Liver (tissue), 8 donors: ENCODE measurements at regions not wholly inside any gene's neighbourhood (a gene's known extent, or its start where the extent isn't known, plus 50 kb on each side); places are given as distances from the start of the nearest gene placed in this dataset.

Experiments
- DNase-seq: peaks from one replicate; pipeline ENCODE4 v3.0.0-alpha.2; 2017; ENCODE audit warnings: low spot score
- H3K27ac ChIP-seq, 2 donors: one replicate each; pipeline ENCODE4 v1.7.0; 2013; ENCODE audit warnings: inconsistent platforms in 2 of 2, low read length in 2 of 2, control low read depth in 1 of 2, low read depth in 1 of 2, mild to moderate bottlenecking in 1 of 2
- H3K27me3 ChIP-seq, 4 donors: one replicate each; pipeline versions ENCODE4 v1.6.1 to v1.7.0; 2013; ENCODE audit warnings: low read length in 3 of 4, inconsistent platforms in 1 of 4, mild to moderate bottlenecking in 1 of 4, moderate library complexity in 1 of 4; ENCODE audit not compliant: control insufficient read depth in 4 of 4, insufficient read depth in 4 of 4
- H3K36me3 ChIP-seq, 4 donors: one replicate each; pipeline versions ENCODE4 v1.6.1 to v1.7.0; 2013; ENCODE audit warnings: low read length in 3 of 4, mild to moderate bottlenecking in 3 of 4, low read depth in 1 of 4, moderate library complexity in 1 of 4; ENCODE audit not compliant: control insufficient read depth in 4 of 4, insufficient read depth in 3 of 4
- H3K4me1 ChIP-seq, 4 donors: one replicate each; pipeline versions ENCODE4 v1.6.1 to v1.7.0; 2013; ENCODE audit warnings: low read length in 3 of 4, mild to moderate bottlenecking in 3 of 4, moderate library complexity in 1 of 4; ENCODE audit not compliant: control insufficient read depth in 4 of 4, insufficient read depth in 4 of 4
- H3K4me3 ChIP-seq, 3 donors: one replicate each; pipeline versions ENCODE4 v1.6.1 to v1.7.0; 2013; ENCODE audit warnings: low read length in 3 of 3, control low read depth in 1 of 3, low read depth in 1 of 3, mild to moderate bottlenecking in 1 of 3
- H3K9ac ChIP-seq, 2 donors: one replicate each; pipeline ENCODE4 v1.7.0; 2013; ENCODE audit warnings: low read length in 2 of 2, mild to moderate bottlenecking in 2 of 2, moderate library complexity in 2 of 2, control low read depth in 1 of 2, low read depth in 1 of 2
- H3K9me3 ChIP-seq, 4 donors: one replicate each; pipeline versions ENCODE4 v1.6.1 to v1.7.0; 2013; ENCODE audit warnings: low read length in 3 of 4; ENCODE audit not compliant: control insufficient read depth in 4 of 4
- EGR1 ChIP-seq, 2 donors: IDR thresholded peaks; 2 replicates each; pipeline ENCODE4 v1.6.1; 2016 to 2018; ENCODE audit warnings: antibody characterized with exemption in 2 of 2, low read depth in 2 of 2
- FOXA1 ChIP-seq: IDR thresholded peaks from 2 replicates; pipeline ENCODE4 v1.6.1; 2016; ENCODE audit warnings: antibody characterized with exemption
- FOXA2 ChIP-seq: IDR thresholded peaks from 2 replicates; pipeline ENCODE4 v1.6.1; 2016; ENCODE audit warnings: antibody characterized with exemption
- HNF4A ChIP-seq, 2 donors: conservative IDR thresholded peaks; 2 replicates each; pipeline ENCODE4 v1.6.1; 2016; ENCODE audit warnings: antibody characterized with exemption in 2 of 2, mild to moderate bottlenecking in 2 of 2
- HNF4G ChIP-seq: IDR thresholded peaks from 2 replicates; pipeline ENCODE4 v1.6.1; 2016; ENCODE audit warnings: antibody characterized with exemption
- JUND ChIP-seq, 2 donors: IDR thresholded peaks; 2 replicates each; pipeline ENCODE4 v1.6.1; 2016; ENCODE audit warnings: antibody characterized with exemption in 2 of 2
- MAX ChIP-seq: IDR thresholded peaks from 2 replicates; pipeline ENCODE4 v1.6.1; 2016; ENCODE audit warnings: antibody characterized with exemption
- NR2F2 ChIP-seq: IDR thresholded peaks from 2 replicates; pipeline ENCODE4 v1.6.1; 2016; ENCODE audit warnings: antibody characterized with exemption
- RAD21 ChIP-seq, 2 donors: IDR thresholded peaks; 2 replicates each; pipeline ENCODE4 v1.6.1; 2016; ENCODE audit warnings: antibody characterized with exemption in 2 of 2, mild to moderate bottlenecking in 2 of 2
- REST ChIP-seq: IDR thresholded peaks from 2 replicates; pipeline ENCODE4 v1.6.1; 2016; ENCODE audit warnings: antibody characterized with exemption, mild to moderate bottlenecking
- SP1 ChIP-seq: IDR thresholded peaks from 2 replicates; pipeline ENCODE4 v1.6.1; 2018; ENCODE audit warnings: antibody characterized with exemption, mild to moderate bottlenecking
- WGBS: extraction: QIAGEN DNeasy Blood & Tissue Kit; methylation state at CpG from one replicate; pipeline ENCODE4 v1.1.7; 2013; 5-methylcytosine and 5-hydroxymethylcytosine counted together
- TF ChIP-seq, protein P1 (sequence below): IDR thresholded peaks from 2 replicates; pipeline ENCODE4 v1.6.1; 2016; ENCODE audit warnings: antibody characterized with exemption
- TF ChIP-seq, protein P2 (sequence below): IDR thresholded peaks from 2 replicates; pipeline ENCODE4 v1.6.1; 2016; ENCODE audit warnings: antibody characterized with exemption
- TF ChIP-seq, protein P3 (sequence below): fragments of 150-350 bp; IDR thresholded peaks from 2 replicates; pipeline ENCODE4 v1.5.1; 2017; ENCODE audit warnings: improper control_type of control experiment, low read depth, low read length; ENCODE audit not compliant: missing input control
- donor health status: healthy.
- donor health status: healthy.
- donor health status: healthy.
- donor health status: healthy.
- donor health status: healthy.

DNA sequence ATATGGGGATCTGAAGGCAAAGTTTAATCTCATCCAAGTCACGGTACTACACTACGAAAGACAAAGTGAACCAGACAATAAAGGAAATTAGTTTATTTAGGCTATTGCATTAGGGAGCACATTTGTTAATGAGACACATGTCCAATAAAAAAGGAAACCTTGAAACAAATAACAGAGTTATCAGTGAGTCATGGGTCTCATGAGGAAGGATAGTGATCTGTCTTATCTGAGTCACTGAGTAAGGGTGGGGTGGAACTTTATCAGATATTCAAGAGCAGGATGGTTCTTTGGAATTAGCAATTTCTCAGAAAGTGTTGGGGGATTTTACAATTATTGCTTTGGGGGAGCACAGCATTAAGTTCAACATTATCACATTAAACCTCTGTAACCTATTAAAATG is 188.9 kb upstream of the IL1RAPL1 start:
- no peaks in the 10 kb centered on the region for H3K4me1 ChIP-seq
- no peak for DNase-seq
- TF ChIP-seq MAX (no peak), HNF4G (no peak), FOXA1 (no peak), RAD21 (IDR thresholded peaks at IDR 0.05) (no peak)
- TF ChIP-seq, protein P1, sequence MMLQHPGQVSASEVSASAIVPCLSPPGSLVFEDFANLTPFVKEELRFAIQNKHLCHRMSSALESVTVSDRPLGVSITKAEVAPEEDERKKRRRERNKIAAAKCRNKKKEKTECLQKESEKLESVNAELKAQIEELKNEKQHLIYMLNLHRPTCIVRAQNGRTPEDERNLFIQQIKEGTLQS: no peak
- H3K9ac ChIP-seq: no peak overlapping the region
- 95% methylated on average over 2 of the region's 2 CpGs for WGBS
- no peaks in the 10 kb centered on the region for H3K27me3 ChIP-seq
- no peak overlapping the region for H3K27ac ChIP-seq
- H3K4me3 ChIP-seq: no peak overlapping the region
- H3K36me3 ChIP-seq: no peaks in the 10 kb centered on the region
- H3K9me3 ChIP-seq: no peaks in the 10 kb centered on the region

DNA sequence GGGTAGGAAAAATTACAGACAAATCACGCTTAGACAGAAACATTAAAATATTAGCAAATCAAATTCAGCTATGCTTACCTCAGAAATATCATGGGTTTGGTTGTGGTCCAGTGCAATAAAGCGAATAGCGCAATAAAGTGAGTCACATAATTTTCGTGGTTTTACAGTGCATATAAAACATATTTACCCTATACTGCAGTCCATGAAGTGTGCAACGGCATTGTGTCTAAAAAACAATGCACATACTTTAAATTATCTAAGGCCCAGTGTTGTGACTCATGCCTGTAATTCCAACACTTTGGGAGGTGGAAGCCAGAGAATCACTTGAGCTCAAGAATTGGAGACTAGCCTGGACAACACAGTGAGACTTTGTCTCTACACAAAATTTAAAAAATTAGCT is 195.7 kb upstream of the IL1RAPL1 start:
- Histone ChIP-seq H3K4me1 (no peaks in the 10 kb centered on the region), H3K27me3 (no peaks in the 10 kb centered on the region), H3K9ac (no peak overlapping the region), H3K4me3 (no peak overlapping the region), H3K27ac (no peak overlapping the region), H3K9me3 (no peaks in the 10 kb centered on the region), H3K36me3 (no peaks in the 10 kb centered on the region)
- no peak for DNase-seq
- TF ChIP-seq MAX (no peak), REST (no peak), HNF4A (conservative IDR thresholded peaks at IDR 0.05) (no peak), EGR1 (IDR thresholded peaks at IDR 0.05; ENCODE audit: low read depth in 2 of 2) (no peak), SP1 (no peak), FOXA2 (no peak), JUND (IDR thresholded peaks at IDR 0.05) (no peak), NR2F2 (no peak)
- TF ChIP-seq, protein P2, sequence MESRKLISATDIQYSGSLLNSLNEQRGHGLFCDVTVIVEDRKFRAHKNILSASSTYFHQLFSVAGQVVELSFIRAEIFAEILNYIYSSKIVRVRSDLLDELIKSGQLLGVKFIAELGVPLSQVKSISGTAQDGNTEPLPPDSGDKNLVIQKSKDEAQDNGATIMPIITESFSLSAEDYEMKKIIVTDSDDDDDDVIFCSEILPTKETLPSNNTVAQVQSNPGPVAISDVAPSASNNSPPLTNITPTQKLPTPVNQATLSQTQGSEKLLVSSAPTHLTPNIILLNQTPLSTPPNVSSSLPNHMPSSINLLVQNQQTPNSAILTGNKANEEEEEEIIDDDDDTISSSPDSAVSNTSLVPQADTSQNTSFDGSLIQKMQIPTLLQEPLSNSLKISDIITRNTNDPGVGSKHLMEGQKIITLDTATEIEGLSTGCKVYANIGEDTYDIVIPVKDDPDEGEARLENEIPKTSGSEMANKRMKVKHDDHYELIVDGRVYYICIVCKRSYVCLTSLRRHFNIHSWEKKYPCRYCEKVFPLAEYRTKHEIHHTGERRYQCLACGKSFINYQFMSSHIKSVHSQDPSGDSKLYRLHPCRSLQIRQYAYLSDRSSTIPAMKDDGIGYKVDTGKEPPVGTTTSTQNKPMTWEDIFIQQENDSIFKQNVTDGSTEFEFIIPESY: no peak
- TF ChIP-seq, protein P3, sequence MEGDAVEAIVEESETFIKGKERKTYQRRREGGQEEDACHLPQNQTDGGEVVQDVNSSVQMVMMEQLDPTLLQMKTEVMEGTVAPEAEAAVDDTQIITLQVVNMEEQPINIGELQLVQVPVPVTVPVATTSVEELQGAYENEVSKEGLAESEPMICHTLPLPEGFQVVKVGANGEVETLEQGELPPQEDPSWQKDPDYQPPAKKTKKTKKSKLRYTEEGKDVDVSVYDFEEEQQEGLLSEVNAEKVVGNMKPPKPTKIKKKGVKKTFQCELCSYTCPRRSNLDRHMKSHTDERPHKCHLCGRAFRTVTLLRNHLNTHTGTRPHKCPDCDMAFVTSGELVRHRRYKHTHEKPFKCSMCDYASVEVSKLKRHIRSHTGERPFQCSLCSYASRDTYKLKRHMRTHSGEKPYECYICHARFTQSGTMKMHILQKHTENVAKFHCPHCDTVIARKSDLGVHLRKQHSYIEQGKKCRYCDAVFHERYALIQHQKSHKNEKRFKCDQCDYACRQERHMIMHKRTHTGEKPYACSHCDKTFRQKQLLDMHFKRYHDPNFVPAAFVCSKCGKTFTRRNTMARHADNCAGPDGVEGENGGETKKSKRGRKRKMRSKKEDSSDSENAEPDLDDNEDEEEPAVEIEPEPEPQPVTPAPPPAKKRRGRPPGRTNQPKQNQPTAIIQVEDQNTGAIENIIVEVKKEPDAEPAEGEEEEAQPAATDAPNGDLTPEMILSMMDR: no peak
- 94% methylated on average over 5 of the region's 5 CpGs for WGBS
